ENCODE measurements at regions not wholly inside any gene's neighbourhood (a gene's known extent, or its start where the extent isn't known, plus 50 kb on each side); places are given as distances from the start of the nearest gene placed in this dataset.

- TF ChIP-seq POLR2A (IDR thresholded peaks at IDR 0.05; ENCODE audit: low read length) (no peak), GATA1 (IDR thresholded peaks at IDR 0.05; ENCODE audit: low read depth, low read length) (no peak)
Observed at GRCh38 chr5:159512064-159512463, 181.8 kb upstream of the IL12B start.
